GM06990 (cell line): ENCODE measurements at regions not wholly inside any gene's neighbourhood (a gene's known extent, or its start where the extent isn't known, plus 50 kb on each side); places are given as distances from the start of the nearest gene placed in this dataset.

Experiments
- DNase-seq: peaks from one replicate; pipeline ENCODE4 v3.0.0-alpha.2; 2011; ENCODE audit not compliant: insufficient read length; ENCODE audit errors: extremely low read depth
- H3K27me3 ChIP-seq: replicated peaks from 2 replicates; pipeline ENCODE4 v1.6.0; 2011; ENCODE audit warnings: low read length; ENCODE audit not compliant: control insufficient read depth, insufficient read depth
- H3K36me3 ChIP-seq: 2 replicates; pipeline ENCODE4 v1.5.1; 2011; ENCODE audit warnings: low read length; ENCODE audit not compliant: control insufficient read depth, insufficient read depth
- H3K4me3 ChIP-seq: replicated peaks from 2 replicates; pipeline ENCODE4 v1.5.1; 2011; ENCODE audit warnings: low read depth, mild to moderate bottlenecking, control low read depth, low read length
- CTCF ChIP-seq: IDR thresholded peaks from 2 replicates; pipeline ENCODE4 v1.5.1; 2011; ENCODE audit warnings: low read length, control low read depth, mild to moderate bottlenecking, inconsistent platforms; ENCODE audit not compliant: insufficient read depth, poor library complexity, severe bottlenecking

GRCh38 chr5:61719124-61719523, 387.1 kb downstream of the ZSWIM6 start:
- TF ChIP-seq CTCF: no peak
- Histone ChIP-seq H3K4me3 (no peak overlapping the region), H3K36me3 (no peaks in the 10 kb centered on the region), H3K27me3 (no peaks in the 10 kb centered on the region)
- DNase-seq: no peak

GRCh38 chr5:61720829-61721228, 388.8 kb downstream of the ZSWIM6 start:
- TF ChIP-seq CTCF: no peak
- DNase-seq: no peak
- no peaks in the 10 kb centered on the region for H3K27me3 ChIP-seq
- H3K4me3 ChIP-seq: no peak overlapping the region
- no peaks in the 10 kb centered on the region for H3K36me3 ChIP-seq

GRCh38 chr5:61724102-61724501, 392.0 kb downstream of the ZSWIM6 start:
- no peak for TF ChIP-seq CTCF
- Histone ChIP-seq H3K36me3 (no peaks in the 10 kb centered on the region), H3K27me3 (no peaks in the 10 kb centered on the region), H3K4me3 (no peak overlapping the region)
- no peak for DNase-seq

GRCh38 chr5:61728287-61728686, 396.2 kb downstream of the ZSWIM6 start:
- no peak overlapping the region for H3K4me3 ChIP-seq
- no peaks in the 10 kb centered on the region for H3K36me3 ChIP-seq
- DNase-seq: no peak
- TF ChIP-seq CTCF: no peak
- no peaks in the 10 kb centered on the region for H3K27me3 ChIP-seq

- DNase-seq: no peak
- no peak overlapping the region for H3K4me3 ChIP-seq
- no peaks in the 10 kb centered on the region for H3K36me3 ChIP-seq
- no peak for TF ChIP-seq CTCF
- H3K27me3 ChIP-seq: no peaks in the 10 kb centered on the region
Measured at GRCh38 chr5:61730866-61731265, 398.8 kb downstream of the ZSWIM6 start.

- no peak overlapping the region for H3K4me3 ChIP-seq
- no peak for DNase-seq
- H3K27me3 ChIP-seq: no peaks in the 10 kb centered on the region
- no peaks in the 10 kb centered on the region for H3K36me3 ChIP-seq
- no peak for TF ChIP-seq CTCF
Measured at GRCh38 chr5:61731267-61731945, 399.3 kb downstream of the ZSWIM6 start.
